Pancreas (tissue), 10 donors: ENCODE measurements at regions not wholly inside any gene's neighbourhood (a gene's known extent, or its start where the extent isn't known, plus 50 kb on each side); places are given as distances from the start of the nearest gene placed in this dataset.
"Not testable (repeated sequence)": the region's sequence is repeated elsewhere in the genome, so short reads cannot be mapped to it uniquely, and the experiment has no call there.

Experiments
- ATAC-seq, 4 donors: fragments of 200-7000 bp; cut with Tn5 transposase; one replicate each; pipeline versions ENCODE4 v1.8.0 to v1.9.1; 2020; ENCODE audit warnings: mild to moderate bottlenecking in 4 of 4, moderate library complexity in 4 of 4
- DNase-seq, 6 donors: peaks; one replicate each; pipeline ENCODE4 v3.0.0-alpha.2; 2020
- FAIRE-seq: peaks from 2 replicates; lab custom pipeline; 2012; peaks lifted over from hg19 to GRCh38; lab: Jason Lieb, UNC
- H3K27ac ChIP-seq, 4 donors: fragments of 200-600 bp; sonication (generic); 1 replicate in 3 of 4; 2 replicates in 1 of 4; pipeline versions ENCODE4 v1.5.0 to v1.8.0; 2020
- H3K27me3 ChIP-seq, 4 donors: fragments of 200-600 bp; one replicate each; pipeline ENCODE4 v1.8.0; 2021
- H3K36me3 ChIP-seq, 3 donors: fragments of 200-600 bp; sonication (generic) in 1 of 3; one replicate each; pipeline versions ENCODE4 v1.5.0 to v1.8.0; 2020 to 2021
- H3K4me1 ChIP-seq, 3 donors: fragments of 200-600 bp; one replicate each; pipeline ENCODE4 v1.8.0; 2021
- H3K4me3 ChIP-seq, 4 donors: fragments of 200-600 bp; sonication (generic) in 2 of 4; one replicate each; pipeline versions ENCODE4 v1.5.0 to v1.8.0; 2020 to 2021
- H3K9me3 ChIP-seq, 4 donors: fragments of 200-600 bp; one replicate each; pipeline ENCODE4 v1.8.0; 2021
- WGBS, 2 donors: extraction: QIAGEN DNeasy Blood & Tissue Kit; methylation state at CpG; one replicate each; pipeline ENCODE4 v1.1.7; 2013; 5-methylcytosine and 5-hydroxymethylcytosine counted together
- intact Hi-C, 3 donors: fragments of 100-400 bp; cut with DNase I; formaldehyde crosslinking; loops; one replicate each; pipeline versions ENCODE4 v1.11.1 to v1.14.2; 2022
- TF ChIP-seq, protein P1 (sequence below), 4 donors: fragments of 200-600 bp; sonication (generic) in 3 of 4; IDR thresholded peaks; one replicate each; pipeline versions ENCODE4 v1.5.0 to v1.8.0; 2021; ENCODE audit warnings: antibody characterized with exemption in 4 of 4
- donor health status: healthy with polysubstance abuse.
- donor health status: DM: no; HTN: no; CAD: no; lungs with moderate emphysema.
- donor health status: DM: no; HTN: no; CAD: no.
- donor health status: control.
- donor health status: control.
- donor health status: Bipolar disorder and iron deficiency.
- donor health status: DM: yes; HTN: yes; CAD: no.
- donor health status: DM: no; HTN: no; CAD: no.
- donor health status: DM: no; HTN: no; CAD: no.
- donor health status: DM: yes; HTN: yes; CAD: no.

DNA sequence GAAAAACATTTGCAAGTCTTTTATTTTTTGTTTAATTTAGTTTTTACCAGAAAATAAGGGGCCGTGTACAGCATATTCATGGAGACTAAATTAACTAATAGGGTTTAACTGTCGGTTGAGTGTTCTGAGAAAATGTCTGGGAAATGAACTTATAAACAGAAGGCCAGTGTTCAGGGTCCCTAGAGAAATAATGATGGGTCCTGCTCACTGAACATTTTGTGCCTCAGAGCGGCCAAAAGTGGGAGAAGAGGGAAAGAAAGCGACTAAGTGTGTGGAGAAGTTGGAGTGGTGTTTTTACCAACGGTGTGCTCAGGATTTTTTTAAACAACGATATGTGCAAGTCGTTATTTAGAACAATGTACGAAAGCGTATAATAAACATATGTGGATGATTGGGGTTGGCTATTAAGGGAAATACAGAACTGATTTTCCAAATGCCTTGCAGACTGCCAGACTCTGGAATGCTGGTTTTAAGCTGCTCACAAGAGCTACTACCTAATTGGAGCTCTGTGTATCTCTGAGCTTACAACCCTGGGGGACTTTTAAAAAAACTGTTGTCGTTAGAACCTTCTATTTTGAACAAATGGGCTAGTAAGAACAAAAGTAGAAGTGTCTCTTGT lies 166.7 kb downstream of the SLC38A4 start:
- no peak for ATAC-seq
- Histone ChIP-seq H3K27ac (no peak overlapping the region), H3K36me3 (no peaks in the 10 kb centered on the region), H3K27me3 (no peaks in the 10 kb centered on the region), H3K4me1 (no peaks in the 10 kb centered on the region), H3K4me3 (no peak overlapping the region), H3K9me3 (no peaks in the 10 kb centered on the region)
- 82 to 83% methylated on average over 10 of the region's 10 CpGs for WGBS, 2 donors
- intact Hi-C loops, result no loop called here
- no peak for DNase-seq
- TF ChIP-seq, protein P1, sequence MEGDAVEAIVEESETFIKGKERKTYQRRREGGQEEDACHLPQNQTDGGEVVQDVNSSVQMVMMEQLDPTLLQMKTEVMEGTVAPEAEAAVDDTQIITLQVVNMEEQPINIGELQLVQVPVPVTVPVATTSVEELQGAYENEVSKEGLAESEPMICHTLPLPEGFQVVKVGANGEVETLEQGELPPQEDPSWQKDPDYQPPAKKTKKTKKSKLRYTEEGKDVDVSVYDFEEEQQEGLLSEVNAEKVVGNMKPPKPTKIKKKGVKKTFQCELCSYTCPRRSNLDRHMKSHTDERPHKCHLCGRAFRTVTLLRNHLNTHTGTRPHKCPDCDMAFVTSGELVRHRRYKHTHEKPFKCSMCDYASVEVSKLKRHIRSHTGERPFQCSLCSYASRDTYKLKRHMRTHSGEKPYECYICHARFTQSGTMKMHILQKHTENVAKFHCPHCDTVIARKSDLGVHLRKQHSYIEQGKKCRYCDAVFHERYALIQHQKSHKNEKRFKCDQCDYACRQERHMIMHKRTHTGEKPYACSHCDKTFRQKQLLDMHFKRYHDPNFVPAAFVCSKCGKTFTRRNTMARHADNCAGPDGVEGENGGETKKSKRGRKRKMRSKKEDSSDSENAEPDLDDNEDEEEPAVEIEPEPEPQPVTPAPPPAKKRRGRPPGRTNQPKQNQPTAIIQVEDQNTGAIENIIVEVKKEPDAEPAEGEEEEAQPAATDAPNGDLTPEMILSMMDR (IDR thresholded peaks at IDR 0.05), result no peak
- FAIRE-seq, result no peak

- WGBS, 2 donors, result 76 to 87% methylated on average over 4 of the region's 4 CpGs
- TF ChIP-seq, protein P1 (IDR thresholded peaks at IDR 0.05), result no peak
- ATAC-seq (no peak), FAIRE-seq (no peak), DNase-seq (no peak)
- no peaks in the 10 kb centered on the region for H3K9me3 ChIP-seq
- no peak overlapping the region for H3K27ac ChIP-seq
- no peaks in the 10 kb centered on the region for H3K27me3 ChIP-seq
- H3K36me3 ChIP-seq, result no peaks in the 10 kb centered on the region
- no peak overlapping the region for H3K4me3 ChIP-seq
- intact Hi-C loops, result no loop called here
- no peaks in the 10 kb centered on the region for H3K4me1 ChIP-seq
Observed at GRCh38 chr12:46657453-46658411, 168.1 kb downstream of the SLC38A4 start.

DNA sequence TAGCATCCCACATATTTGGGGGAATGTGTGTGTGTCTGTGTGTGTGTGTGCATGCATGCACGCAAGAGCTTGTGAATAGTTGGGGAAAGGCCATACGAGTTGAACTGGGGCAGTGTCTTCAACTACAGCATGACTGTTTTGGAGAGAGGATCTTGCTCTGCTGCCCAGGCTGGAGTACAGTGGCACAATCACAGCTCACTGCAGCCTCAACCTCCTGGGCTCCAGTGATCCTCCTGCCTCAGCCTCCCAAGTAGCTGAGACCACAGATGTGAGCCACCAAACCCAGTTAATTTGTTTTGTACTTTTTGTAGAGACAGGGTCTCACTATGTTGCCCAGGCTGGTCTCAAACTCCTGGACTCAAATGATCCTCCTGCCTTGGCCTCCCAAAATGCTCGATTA lies 169.8 kb downstream of the SLC38A4 start:
- H3K4me1 ChIP-seq, intact Hi-C loops, H3K4me3 ChIP-seq, H3K9me3 ChIP-seq, FAIRE-seq, H3K27me3 ChIP-seq, ATAC-seq, DNase-seq, H3K36me3 ChIP-seq, H3K27ac ChIP-seq: not testable (repeated sequence)
- WGBS, 2 donors, result 92 to 95% methylated on average over 3 of the region's 3 CpGs

DNA sequence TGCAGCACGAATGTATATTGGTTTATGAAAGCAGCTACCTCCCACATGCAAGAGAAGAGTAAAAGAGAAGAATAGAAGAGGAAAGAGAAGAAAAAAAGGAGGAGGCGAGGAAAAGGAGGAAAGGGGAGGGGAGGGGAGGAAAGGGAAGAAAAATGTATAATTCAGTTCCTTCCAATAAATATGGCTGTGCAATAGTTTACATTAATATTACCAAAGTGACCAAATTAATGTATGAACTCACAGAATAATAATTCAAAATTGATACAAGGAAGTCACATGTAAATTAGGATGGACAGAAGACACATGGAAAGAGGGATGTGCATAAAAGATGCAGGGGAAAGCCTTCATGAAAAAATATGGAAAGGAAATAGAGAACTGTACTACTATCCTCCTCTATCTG lies 172.5 kb downstream of the SLC38A4 start:
- Histone ChIP-seq H3K4me1 (no peaks in the 10 kb centered on the region), H3K9me3 (no peaks in the 10 kb centered on the region), H3K27ac (no peak overlapping the region), H3K27me3 (no peaks in the 10 kb centered on the region), H3K4me3 (no peak overlapping the region), H3K36me3 (no peaks in the 10 kb centered on the region)
- TF ChIP-seq, protein P1 (IDR thresholded peaks at IDR 0.05), result no peak
- FAIRE-seq (no peak), DNase-seq (no peak), ATAC-seq (no peak)
- intact Hi-C loops, result no loop called here
- 78 to 84% methylated on average over 2 of the region's 2 CpGs for WGBS, 2 donors

- Histone ChIP-seq H3K4me3 (no peak overlapping the region), H3K36me3 (no peaks in the 10 kb centered on the region), H3K4me1 (no peaks in the 10 kb centered on the region), H3K27ac (no peak overlapping the region), H3K9me3 (no peaks in the 10 kb centered on the region), H3K27me3 (no peaks in the 10 kb centered on the region)
- TF ChIP-seq, protein P1 (IDR thresholded peaks at IDR 0.05), result no peak
- intact Hi-C loops, result no loop called here
- no peak for ATAC-seq
- no peak for DNase-seq
- FAIRE-seq, result no peak
Observed at GRCh38 chr12:46652692-46653091, 173.1 kb downstream of the SLC38A4 start.
